ENCODE measurements at regions not wholly inside any gene's neighbourhood (a gene's known extent, or its start where the extent isn't known, plus 50 kb on each side); places are given as distances from the start of the nearest gene placed in this dataset.

DNA sequence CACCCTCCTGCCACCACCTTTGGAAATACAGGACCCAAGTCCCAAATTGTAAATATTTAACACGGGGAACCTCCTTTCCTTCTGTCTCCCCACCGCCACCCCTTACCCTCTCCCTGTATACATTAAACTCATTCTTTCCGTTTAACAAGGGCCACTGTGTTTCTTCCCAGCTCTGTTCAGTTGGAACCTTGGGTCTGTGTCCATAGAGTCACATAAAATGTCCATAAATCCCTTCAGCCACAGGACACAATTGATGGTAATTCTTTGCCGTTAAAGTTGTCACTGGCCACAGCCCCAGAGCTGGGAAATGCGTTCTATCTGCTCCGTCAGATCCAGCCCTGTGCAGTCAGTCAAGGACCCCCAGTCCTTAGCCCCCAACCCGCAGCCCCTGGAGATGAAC is 49.9 kb upstream of the FZD7 start:
- Histone ChIP-seq H3K4me2 (peak overlapping the region; percentile 51), H2AFZ (replicated peaks) (no peak overlapping the region), H3K9me3 (ENCODE audit: low read depth) (no peaks in the 10 kb centered on the region), H3K79me2 (ENCODE audit: low read depth) (peaks cover 4% of the 10 kb centered on the region), H4K20me1 (ENCODE audit: low read depth) (no peaks in the 10 kb centered on the region), H3K9ac (no peak overlapping the region), H3K27ac (peak overlapping the region; percentile 80), H3K36me3 (no peaks in the 10 kb centered on the region), H3K27me3 (no peaks in the 10 kb centered on the region), H3F3A (ENCODE audit: low read depth) (peaks cover 41% of the 10 kb centered on the region), H3K4me3 (no peak overlapping the region), H3K4me1 (peaks cover 31% of the 10 kb centered on the region)
- Mint-ChIP-seq H3K36me3 (no peaks in the 10 kb centered on the region), H3K27ac (peak overlapping the region; percentile 3), H3K4me3 (no peak overlapping the region), H3K4me1 (peaks cover 39% of the 10 kb centered on the region), H3K27me3 (ENCODE audit: insufficient read depth, low read depth) (peaks cover 5% of the 10 kb centered on the region), H3K9me3 (no peaks in the 10 kb centered on the region)
- TF ChIP-seq EZH2phosphoT487 (IDR thresholded peaks at IDR 0.05): no peak
- TF ChIP-seq EZH2 (IDR thresholded peaks at IDR 0.05): no peak
- DNase-seq (ENCODE audit: low spot score): no peak

Data from neural progenitor cell (in vitro differentiated cells).